ENCODE measurements at regions not wholly inside any gene's neighbourhood (a gene's known extent, or its start where the extent isn't known, plus 50 kb on each side); places are given as distances from the start of the nearest gene placed in this dataset.

GRCh38 chr15:31934821-31935220 is 95.5 kb upstream of the CHRNA7 start:
- intact Hi-C loops (cut with DNase I), result no loop called here

DNA sequence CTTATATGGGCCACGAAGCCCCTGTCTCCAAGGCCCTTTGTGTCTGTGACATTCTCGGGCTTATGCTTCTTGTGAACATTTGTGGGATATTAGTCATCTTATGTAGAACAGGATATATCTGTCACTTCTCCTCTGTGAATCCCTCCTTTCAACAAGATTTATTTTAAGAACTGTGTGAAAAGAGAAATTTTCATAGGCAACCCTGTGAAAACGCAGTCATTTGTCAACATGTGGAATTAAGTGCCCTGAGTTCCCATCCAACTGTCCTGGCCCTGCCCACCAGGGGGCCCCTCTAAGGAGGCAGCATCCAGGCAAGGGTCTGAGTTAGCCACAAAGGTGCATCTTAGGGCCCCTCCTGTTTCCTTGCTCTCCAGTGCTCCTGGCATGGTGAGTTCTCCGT is 76.8 kb upstream of the CHRNA7 start:
- no peak for DNase-seq
- no peaks in the 10 kb centered on the region for H3K9me3 ChIP-seq
- H3K4me1 ChIP-seq, result no peaks in the 10 kb centered on the region
- TF ChIP-seq, protein P1, sequence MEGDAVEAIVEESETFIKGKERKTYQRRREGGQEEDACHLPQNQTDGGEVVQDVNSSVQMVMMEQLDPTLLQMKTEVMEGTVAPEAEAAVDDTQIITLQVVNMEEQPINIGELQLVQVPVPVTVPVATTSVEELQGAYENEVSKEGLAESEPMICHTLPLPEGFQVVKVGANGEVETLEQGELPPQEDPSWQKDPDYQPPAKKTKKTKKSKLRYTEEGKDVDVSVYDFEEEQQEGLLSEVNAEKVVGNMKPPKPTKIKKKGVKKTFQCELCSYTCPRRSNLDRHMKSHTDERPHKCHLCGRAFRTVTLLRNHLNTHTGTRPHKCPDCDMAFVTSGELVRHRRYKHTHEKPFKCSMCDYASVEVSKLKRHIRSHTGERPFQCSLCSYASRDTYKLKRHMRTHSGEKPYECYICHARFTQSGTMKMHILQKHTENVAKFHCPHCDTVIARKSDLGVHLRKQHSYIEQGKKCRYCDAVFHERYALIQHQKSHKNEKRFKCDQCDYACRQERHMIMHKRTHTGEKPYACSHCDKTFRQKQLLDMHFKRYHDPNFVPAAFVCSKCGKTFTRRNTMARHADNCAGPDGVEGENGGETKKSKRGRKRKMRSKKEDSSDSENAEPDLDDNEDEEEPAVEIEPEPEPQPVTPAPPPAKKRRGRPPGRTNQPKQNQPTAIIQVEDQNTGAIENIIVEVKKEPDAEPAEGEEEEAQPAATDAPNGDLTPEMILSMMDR (IDR thresholded peaks at IDR 0.05), result no peak
- no peak for ATAC-seq
- H3K27me3 ChIP-seq, result peaks cover 13% of the 10 kb centered on the region
- no peaks in the 10 kb centered on the region for H3K36me3 ChIP-seq
- H3K27ac ChIP-seq, result no peak overlapping the region
- intact Hi-C loops (cut with DNase I), result no loop called here
- H3K4me3 ChIP-seq, result no peak overlapping the region

More at GRCh38 chr15:31934821-31935220, 95.5 kb upstream of the CHRNA7 start:
- H3K36me3 ChIP-seq, result no peaks in the 10 kb centered on the region
- H3K9me3 ChIP-seq, result no peaks in the 10 kb centered on the region
- no peak overlapping the region for H3K27ac ChIP-seq
- ATAC-seq (no peak), DNase-seq (no peak)
- TF ChIP-seq, protein P1 (IDR thresholded peaks at IDR 0.05), result no peak
- no peak overlapping the region for H3K4me3 ChIP-seq
- H3K4me1 ChIP-seq, result no peaks in the 10 kb centered on the region
- no peaks in the 10 kb centered on the region for H3K27me3 ChIP-seq

DNA sequence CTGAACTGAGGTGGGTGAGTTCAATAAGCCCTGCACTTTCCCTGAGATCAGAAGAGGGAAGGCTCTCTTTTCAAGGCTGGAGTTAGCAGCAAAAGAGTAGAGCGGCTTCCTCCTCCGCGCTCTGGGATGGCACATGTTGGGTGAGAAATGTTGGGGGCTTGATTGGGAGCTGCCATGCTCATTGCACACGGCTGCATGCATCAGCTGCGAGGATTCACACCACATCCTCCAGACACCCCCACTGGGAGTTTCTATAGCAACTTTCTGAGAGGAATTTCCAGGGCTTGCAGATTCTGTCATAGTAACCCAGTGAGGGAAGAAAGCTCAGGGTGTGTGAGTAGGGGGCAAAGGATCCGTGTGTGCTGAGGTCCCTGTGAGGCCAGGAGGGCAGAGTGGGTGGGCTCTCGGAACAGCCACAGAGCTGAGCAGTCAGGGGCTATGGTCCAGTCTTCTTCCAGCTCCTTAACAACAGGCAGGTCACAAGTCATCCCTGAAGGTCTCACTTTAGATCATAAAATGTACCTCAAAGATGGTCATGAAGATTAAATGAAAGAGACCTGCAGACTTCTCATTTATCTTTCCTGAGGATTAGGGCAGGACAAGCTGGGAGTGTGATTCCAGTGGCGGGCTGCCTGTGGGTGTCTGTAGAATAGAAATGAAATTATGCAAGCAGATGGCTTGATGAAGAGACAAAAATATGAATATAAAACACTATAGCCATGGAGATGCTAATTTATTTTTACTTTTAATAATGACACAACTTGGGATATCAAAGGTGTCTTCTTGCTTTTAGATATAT is 75.7 kb upstream of the CHRNA7 start:
- TF ChIP-seq, protein P1 (IDR thresholded peaks at IDR 0.05), result no peak
- H3K9me3 ChIP-seq, result no peaks in the 10 kb centered on the region

GRCh38 chr15:31955734-31956133 is 74.6 kb upstream of the CHRNA7 start:
- TF ChIP-seq, protein P1 (IDR thresholded peaks at IDR 0.05), result no peak
- Histone ChIP-seq H3K27me3 (peaks cover 13% of the 10 kb centered on the region), H3K27ac (no peak overlapping the region), H3K9me3 (no peaks in the 10 kb centered on the region), H3K4me1 (no peaks in the 10 kb centered on the region), H3K4me3 (no peak overlapping the region), H3K36me3 (no peaks in the 10 kb centered on the region)
- intact Hi-C loops (cut with DNase I), result no loop called here
- ATAC-seq (no peak), DNase-seq (no peak)

More for the DNA sequence above, 75.7 kb upstream of the CHRNA7 start:
- DNase-seq, result no peak
- H3K36me3 ChIP-seq, result no peaks in the 10 kb centered on the region
- no peak overlapping the region for H3K4me3 ChIP-seq
- ATAC-seq, result no peak
- no peaks in the 10 kb centered on the region for H3K4me1 ChIP-seq
- H3K27me3 ChIP-seq, result peaks cover 13% of the 10 kb centered on the region
- no peak overlapping the region for H3K27ac ChIP-seq
- intact Hi-C loops (cut with DNase I), result no loop called here

GRCh38 chr15:31957581-31957980 is 72.7 kb upstream of the CHRNA7 start:
- no peak for ATAC-seq
- H3K4me1 ChIP-seq, result no peaks in the 10 kb centered on the region
- peaks cover 13% of the 10 kb centered on the region for H3K27me3 ChIP-seq
- no peaks in the 10 kb centered on the region for H3K36me3 ChIP-seq
- no peak overlapping the region for H3K27ac ChIP-seq
- no peak for DNase-seq
- TF ChIP-seq, protein P1 (IDR thresholded peaks at IDR 0.05), result no peak
- no peaks in the 10 kb centered on the region for H3K9me3 ChIP-seq
- H3K4me3 ChIP-seq, result no peak overlapping the region
- intact Hi-C loops (cut with DNase I), result no loop called here
